ENCODE measurements at regions not wholly inside any gene's neighbourhood (a gene's known extent, or its start where the extent isn't known, plus 50 kb on each side); places are given as distances from the start of the nearest gene placed in this dataset.

DNA sequence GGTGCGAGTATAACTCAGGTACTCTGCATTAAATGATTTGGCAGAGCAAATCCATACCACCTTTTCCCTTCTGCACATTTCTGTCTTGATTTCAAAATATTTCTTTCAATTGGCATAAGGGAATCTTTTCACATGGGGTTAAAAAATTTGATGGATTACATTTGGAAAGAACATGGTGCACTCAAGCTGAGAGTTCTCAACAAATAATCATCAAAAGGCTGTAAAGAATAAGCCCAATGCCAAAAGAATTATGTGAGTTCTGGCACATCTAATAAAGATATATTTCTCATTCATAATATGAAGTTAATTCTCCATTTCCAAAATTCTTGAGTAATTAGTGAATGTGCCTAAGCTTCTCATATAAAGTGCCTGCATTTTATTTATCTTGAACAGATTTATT is 223.1 kb downstream of the GPR37 start:
- Histone ChIP-seq H2BK15ac (ENCODE audit: low read length) (no peak overlapping the region), H3K27me3 (replicated peaks in 1 of 4; ENCODE audit: control insufficient read depth in 3 of 4, extremely low read depth in 1 of 4, insufficient read depth in 3 of 4, low read length in 3 of 4) (no peaks in the 10 kb centered on the region), H2AFZ (ENCODE audit: low read length) (no peak overlapping the region), H3K14ac (ENCODE audit: insufficient read length) (no peak overlapping the region), H3K23me2 (ENCODE audit: low read depth, low read length) (no peaks in the 10 kb centered on the region), H2BK120ac (replicated peaks; ENCODE audit: low read depth, low read length) (no peak overlapping the region), H2AK5ac (ENCODE audit: low read depth, low read length) (no peak overlapping the region), H4K8ac (ENCODE audit: extremely low read depth, insufficient read depth, low read length) (no peak overlapping the region), H2BK12ac (ENCODE audit: low read depth, low read length) (no peak overlapping the region), H4K5ac (ENCODE audit: insufficient read length, low read depth, low read length) (no peak overlapping the region), H3K4me1 (replicated peaks in 1 of 4; ENCODE audit: control insufficient read depth in 3 of 4, insufficient read depth in 4 of 4, low read length in 3 of 4) (no peaks in the 10 kb centered on the region), H2BK20ac (ENCODE audit: low read length) (no peak overlapping the region), H3K27ac (ENCODE audit: low read depth, low read length) (no peak overlapping the region), H3K4me2 (ENCODE audit: insufficient read depth in 1 of 2, low read depth in 2 of 2, low read length in 2 of 2) (no peak overlapping the region), H3K4me3 (ENCODE audit: extremely low read depth in 1 of 4, insufficient read depth in 2 of 4, low read depth in 3 of 4, low read length in 4 of 4) (no peak overlapping the region), H3K9me3 (ENCODE audit: insufficient read depth in 2 of 2, low read depth in 1 of 2, low read length in 1 of 2) (no peaks in the 10 kb centered on the region), H3K79me1 (ENCODE audit: low read depth, low read length) (no peaks in the 10 kb centered on the region), H3K23ac (ENCODE audit: insufficient read length) (no peak overlapping the region), H3K79me2 (ENCODE audit: control insufficient read depth in 1 of 2, insufficient read depth in 2 of 2, low read length in 2 of 2) (no peaks in the 10 kb centered on the region), H4K20me1 (replicated peaks in 1 of 2; ENCODE audit: control insufficient read depth in 1 of 2, insufficient read depth in 2 of 2, low read length in 2 of 2) (no peaks in the 10 kb centered on the region), H3K36me3 (ENCODE audit: control insufficient read depth in 2 of 4, insufficient read depth in 4 of 4, low read length in 3 of 4) (no peaks in the 10 kb centered on the region), H3K4ac (replicated peaks; ENCODE audit: insufficient read length, low read depth, low read length) (no peak overlapping the region), H4K91ac (replicated peaks; ENCODE audit: insufficient read length, low read length) (no peak overlapping the region), H3K56ac (replicated peaks; ENCODE audit: insufficient read length, low read depth, low read length) (no peak overlapping the region), H3K18ac (ENCODE audit: extremely low read depth, low read length) (no peak overlapping the region), H2BK5ac (ENCODE audit: low read depth, low read length) (no peak overlapping the region), H3K9ac (replicated peaks in 1 of 4; ENCODE audit: extremely low read depth in 1 of 4, low read depth in 3 of 4, low read length in 3 of 4) (no peak overlapping the region)
- TF ChIP-seq POLR2A (IDR thresholded peaks at IDR 0.05; ENCODE audit: control extremely low read depth in 1 of 2, low read depth in 2 of 2, low read length in 2 of 2) (no peak), SP1 (IDR thresholded peaks at IDR 0.05; ENCODE audit: low read depth, low read length) (no peak), EZH2 (IDR thresholded peaks at IDR 0.05; ENCODE audit: low read depth, low read length, severe bottlenecking) (no peak), SIRT6 (IDR thresholded peaks at IDR 0.05; ENCODE audit: low read length) (no peak), POLR2AphosphoS5 (IDR thresholded peaks at IDR 0.05; ENCODE audit: low read depth, low read length) (no peak)
- ChIA-PET CTCF (ENCODE audit: partially characterized antibody) (interaction anchor here (0.9 to 1.6 kb wide), 2 partner anchors 223 to 372 kb away, joined by 4 read pairs; partner anchors contain the start of gene GPR37), POLR2A (ENCODE audit: partially characterized antibody) (no interaction called here)
- DNase-seq (ENCODE audit: low read depth in 1 of 2, low spot score in 2 of 2) (no peak), FAIRE-seq (no peak)
- WGBS, 2 experiments (ENCODE audit: extremely low coverage in 1 of 2, insufficient coverage in 1 of 2, insufficient read length in 1 of 2, insufficient replicate concordance in 2 of 2, low coverage in 1 of 2, low lambda C conversion rate in 2 of 2, missing lambda C conversion rate in 1 of 2): 64% methylated on average over 1 of the region's 1 CpG; no CpG with 5 or more reads in 1 of the 2 experiments
